GM23338 (cell line): ENCODE measurements at regions not wholly inside any gene's neighbourhood (a gene's known extent, or its start where the extent isn't known, plus 50 kb on each side); places are given as distances from the start of the nearest gene placed in this dataset.
"Not testable (repeated sequence)": the region's sequence is repeated elsewhere in the genome, so short reads cannot be mapped to it uniquely, and the experiment has no call there.

ENCODE experiments used
- CREB1 ChIP-seq: fragments of 250-450 bp; sonication (Bioruptor Pico); IDR thresholded peaks from 2 replicates; pipeline ENCODE4 v1.5.0; 2020; ENCODE audit warnings: low read depth, mild to moderate bottlenecking, moderate library complexity
- EZH2 ChIP-seq: fragments of 200-600 bp; sonication (generic); IDR thresholded peaks from one replicate; pipeline ENCODE4 v1.8.0; 2017; ENCODE audit warnings: antibody characterized with exemption, mild to moderate bottlenecking, low read depth; ENCODE audit not compliant: unreplicated experiment
- EZH2phosphoT487 ChIP-seq: fragments of 200-600 bp; sonication (generic); IDR thresholded peaks from one replicate; pipeline ENCODE4 v1.8.1; 2018; ENCODE audit warnings: antibody characterized with exemption; ENCODE audit not compliant: unreplicated experiment
- JUNB ChIP-seq: IDR thresholded peaks from one replicate; pipeline ENCODE4 v1.6.1; 2016; ENCODE audit warnings: antibody characterized with exemption; ENCODE audit not compliant: unreplicated experiment
- POLR2AphosphoS5 ChIP-seq: IDR thresholded peaks from 2 replicates; pipeline ENCODE4 v1.6.1; 2016; ENCODE audit warnings: antibody characterized with exemption, low read depth
- STAT1 ChIP-seq: IDR thresholded peaks from one replicate; pipeline ENCODE4 v1.6.1; 2016; ENCODE audit warnings: antibody characterized with exemption; ENCODE audit not compliant: unreplicated experiment
- ZNF331 ChIP-seq: fragments of 250-450 bp; sonication (Bioruptor Pico); IDR thresholded peaks from 2 replicates; pipeline ENCODE4 v1.5.0; 2020; ENCODE audit warnings: low read depth, mild to moderate bottlenecking, moderate library complexity
- TF ChIP-seq, protein P1 (sequence below), 2 experiments: fragments of 200-600 bp in 1 of 2; sonication (generic) in 1 of 2; conservative IDR thresholded peaks; 2 replicates each; pipeline versions ENCODE4 v1.5.1 to v1.6.1; 2016 to 2017; ENCODE audit warnings: antibody characterized with exemption in 2 of 2, low read depth in 2 of 2, mild to moderate bottlenecking in 2 of 2, moderate library complexity in 1 of 2
- TF ChIP-seq, protein P2 (sequence below): IDR thresholded peaks from one replicate; pipeline ENCODE4 v1.6.1; 2018; ENCODE audit warnings: antibody characterized with exemption; ENCODE audit not compliant: unreplicated experiment
- TF ChIP-seq, protein P3 (sequence below): IDR thresholded peaks from 2 replicates; pipeline ENCODE4 v1.6.1; 2016; ENCODE audit warnings: antibody characterized with exemption

DNA sequence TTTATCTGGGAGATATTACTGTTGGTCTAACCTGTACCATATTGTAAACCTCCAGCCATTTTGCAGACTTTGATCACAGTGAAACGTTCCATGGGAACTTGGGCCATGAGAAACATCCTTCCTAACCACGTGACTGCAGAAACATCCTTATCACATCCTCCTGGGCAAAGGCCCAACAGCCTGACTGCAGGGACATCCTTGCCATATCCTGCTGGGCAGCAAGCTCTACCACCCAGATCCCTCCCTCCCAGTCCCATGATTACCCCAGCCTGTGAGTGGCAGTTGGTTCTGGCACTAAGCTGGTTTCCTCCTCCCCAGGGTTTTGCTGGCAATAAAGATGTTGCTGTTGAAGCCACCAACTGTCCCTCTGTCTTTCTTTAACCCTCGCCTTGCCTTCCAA, 201.2 kb downstream of the POTEC start:
- not testable (repeated sequence) for TF ChIP-seq STAT1, EZH2, POLR2AphosphoS5, CREB1, EZH2phosphoT487, JUNB, ZNF331
- TF ChIP-seq, protein P1, sequence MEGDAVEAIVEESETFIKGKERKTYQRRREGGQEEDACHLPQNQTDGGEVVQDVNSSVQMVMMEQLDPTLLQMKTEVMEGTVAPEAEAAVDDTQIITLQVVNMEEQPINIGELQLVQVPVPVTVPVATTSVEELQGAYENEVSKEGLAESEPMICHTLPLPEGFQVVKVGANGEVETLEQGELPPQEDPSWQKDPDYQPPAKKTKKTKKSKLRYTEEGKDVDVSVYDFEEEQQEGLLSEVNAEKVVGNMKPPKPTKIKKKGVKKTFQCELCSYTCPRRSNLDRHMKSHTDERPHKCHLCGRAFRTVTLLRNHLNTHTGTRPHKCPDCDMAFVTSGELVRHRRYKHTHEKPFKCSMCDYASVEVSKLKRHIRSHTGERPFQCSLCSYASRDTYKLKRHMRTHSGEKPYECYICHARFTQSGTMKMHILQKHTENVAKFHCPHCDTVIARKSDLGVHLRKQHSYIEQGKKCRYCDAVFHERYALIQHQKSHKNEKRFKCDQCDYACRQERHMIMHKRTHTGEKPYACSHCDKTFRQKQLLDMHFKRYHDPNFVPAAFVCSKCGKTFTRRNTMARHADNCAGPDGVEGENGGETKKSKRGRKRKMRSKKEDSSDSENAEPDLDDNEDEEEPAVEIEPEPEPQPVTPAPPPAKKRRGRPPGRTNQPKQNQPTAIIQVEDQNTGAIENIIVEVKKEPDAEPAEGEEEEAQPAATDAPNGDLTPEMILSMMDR (conservative IDR thresholded peaks at IDR 0.05; ENCODE audit: low read depth in 2 of 2), result not testable (repeated sequence)
- TF ChIP-seq, protein P2, sequence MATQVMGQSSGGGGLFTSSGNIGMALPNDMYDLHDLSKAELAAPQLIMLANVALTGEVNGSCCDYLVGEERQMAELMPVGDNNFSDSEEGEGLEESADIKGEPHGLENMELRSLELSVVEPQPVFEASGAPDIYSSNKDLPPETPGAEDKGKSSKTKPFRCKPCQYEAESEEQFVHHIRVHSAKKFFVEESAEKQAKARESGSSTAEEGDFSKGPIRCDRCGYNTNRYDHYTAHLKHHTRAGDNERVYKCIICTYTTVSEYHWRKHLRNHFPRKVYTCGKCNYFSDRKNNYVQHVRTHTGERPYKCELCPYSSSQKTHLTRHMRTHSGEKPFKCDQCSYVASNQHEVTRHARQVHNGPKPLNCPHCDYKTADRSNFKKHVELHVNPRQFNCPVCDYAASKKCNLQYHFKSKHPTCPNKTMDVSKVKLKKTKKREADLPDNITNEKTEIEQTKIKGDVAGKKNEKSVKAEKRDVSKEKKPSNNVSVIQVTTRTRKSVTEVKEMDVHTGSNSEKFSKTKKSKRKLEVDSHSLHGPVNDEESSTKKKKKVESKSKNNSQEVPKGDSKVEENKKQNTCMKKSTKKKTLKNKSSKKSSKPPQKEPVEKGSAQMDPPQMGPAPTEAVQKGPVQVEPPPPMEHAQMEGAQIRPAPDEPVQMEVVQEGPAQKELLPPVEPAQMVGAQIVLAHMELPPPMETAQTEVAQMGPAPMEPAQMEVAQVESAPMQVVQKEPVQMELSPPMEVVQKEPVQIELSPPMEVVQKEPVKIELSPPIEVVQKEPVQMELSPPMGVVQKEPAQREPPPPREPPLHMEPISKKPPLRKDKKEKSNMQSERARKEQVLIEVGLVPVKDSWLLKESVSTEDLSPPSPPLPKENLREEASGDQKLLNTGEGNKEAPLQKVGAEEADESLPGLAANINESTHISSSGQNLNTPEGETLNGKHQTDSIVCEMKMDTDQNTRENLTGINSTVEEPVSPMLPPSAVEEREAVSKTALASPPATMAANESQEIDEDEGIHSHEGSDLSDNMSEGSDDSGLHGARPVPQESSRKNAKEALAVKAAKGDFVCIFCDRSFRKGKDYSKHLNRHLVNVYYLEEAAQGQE, result not testable (repeated sequence)
- TF ChIP-seq, protein P3, sequence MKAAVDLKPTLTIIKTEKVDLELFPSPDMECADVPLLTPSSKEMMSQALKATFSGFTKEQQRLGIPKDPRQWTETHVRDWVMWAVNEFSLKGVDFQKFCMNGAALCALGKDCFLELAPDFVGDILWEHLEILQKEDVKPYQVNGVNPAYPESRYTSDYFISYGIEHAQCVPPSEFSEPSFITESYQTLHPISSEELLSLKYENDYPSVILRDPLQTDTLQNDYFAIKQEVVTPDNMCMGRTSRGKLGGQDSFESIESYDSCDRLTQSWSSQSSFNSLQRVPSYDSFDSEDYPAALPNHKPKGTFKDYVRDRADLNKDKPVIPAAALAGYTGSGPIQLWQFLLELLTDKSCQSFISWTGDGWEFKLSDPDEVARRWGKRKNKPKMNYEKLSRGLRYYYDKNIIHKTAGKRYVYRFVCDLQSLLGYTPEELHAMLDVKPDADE, result not testable (repeated sequence)
